PFSK-1 (cell line): ENCODE measurements at regions not wholly inside any gene's neighbourhood (a gene's known extent, or its start where the extent isn't known, plus 50 kb on each side); places are given as distances from the start of the nearest gene placed in this dataset.

Experiments
- FOXP2 ChIP-seq: optimal IDR thresholded peaks from 2 replicates; pipeline ENCODE3; 2011; ENCODE audit warnings: borderline replicate concordance, control low read depth, inconsistent platforms; ENCODE audit not compliant: insufficient read depth; ENCODE audit errors: extremely low read length, extremely low read depth
- POLR2AphosphoS5 ChIP-seq: IDR thresholded peaks from 2 replicates; pipeline ENCODE4 v1.6.1; 2012; ENCODE audit warnings: low read depth, mild to moderate bottlenecking, control low read depth, low read length, moderate library complexity
- SIN3A ChIP-seq: IDR thresholded peaks from 2 replicates; pipeline ENCODE4 v1.6.1; 2012; ENCODE audit warnings: mild to moderate bottlenecking, low read length, moderate library complexity, borderline replicate concordance; ENCODE audit not compliant: insufficient read depth
- TAF1 ChIP-seq: IDR thresholded peaks from 2 replicates; pipeline ENCODE4 v1.6.1; 2012; ENCODE audit warnings: low read length, control low read depth, borderline replicate concordance; ENCODE audit not compliant: insufficient read depth
- TF ChIP-seq, protein P1 (sequence below), 2 experiments: IDR thresholded peaks; 2 replicates each; pipeline versions ENCODE4 v1.6.1 to v1.8.0; 2011 to 2012; ENCODE audit warnings: low read depth in 2 of 2, low read length in 2 of 2, control low read depth in 1 of 2, inconsistent platforms in 1 of 2, mild to moderate bottlenecking in 1 of 2, moderate library complexity in 1 of 2; ENCODE audit not compliant: insufficient read depth in 1 of 2

GRCh38 chr9:86751956-86752355 is 195.3 kb downstream of the GAS1 start:
- TF ChIP-seq POLR2AphosphoS5 (no peak), FOXP2 (no peak), TAF1 (no peak), SIN3A (no peak)
- TF ChIP-seq, protein P1, sequence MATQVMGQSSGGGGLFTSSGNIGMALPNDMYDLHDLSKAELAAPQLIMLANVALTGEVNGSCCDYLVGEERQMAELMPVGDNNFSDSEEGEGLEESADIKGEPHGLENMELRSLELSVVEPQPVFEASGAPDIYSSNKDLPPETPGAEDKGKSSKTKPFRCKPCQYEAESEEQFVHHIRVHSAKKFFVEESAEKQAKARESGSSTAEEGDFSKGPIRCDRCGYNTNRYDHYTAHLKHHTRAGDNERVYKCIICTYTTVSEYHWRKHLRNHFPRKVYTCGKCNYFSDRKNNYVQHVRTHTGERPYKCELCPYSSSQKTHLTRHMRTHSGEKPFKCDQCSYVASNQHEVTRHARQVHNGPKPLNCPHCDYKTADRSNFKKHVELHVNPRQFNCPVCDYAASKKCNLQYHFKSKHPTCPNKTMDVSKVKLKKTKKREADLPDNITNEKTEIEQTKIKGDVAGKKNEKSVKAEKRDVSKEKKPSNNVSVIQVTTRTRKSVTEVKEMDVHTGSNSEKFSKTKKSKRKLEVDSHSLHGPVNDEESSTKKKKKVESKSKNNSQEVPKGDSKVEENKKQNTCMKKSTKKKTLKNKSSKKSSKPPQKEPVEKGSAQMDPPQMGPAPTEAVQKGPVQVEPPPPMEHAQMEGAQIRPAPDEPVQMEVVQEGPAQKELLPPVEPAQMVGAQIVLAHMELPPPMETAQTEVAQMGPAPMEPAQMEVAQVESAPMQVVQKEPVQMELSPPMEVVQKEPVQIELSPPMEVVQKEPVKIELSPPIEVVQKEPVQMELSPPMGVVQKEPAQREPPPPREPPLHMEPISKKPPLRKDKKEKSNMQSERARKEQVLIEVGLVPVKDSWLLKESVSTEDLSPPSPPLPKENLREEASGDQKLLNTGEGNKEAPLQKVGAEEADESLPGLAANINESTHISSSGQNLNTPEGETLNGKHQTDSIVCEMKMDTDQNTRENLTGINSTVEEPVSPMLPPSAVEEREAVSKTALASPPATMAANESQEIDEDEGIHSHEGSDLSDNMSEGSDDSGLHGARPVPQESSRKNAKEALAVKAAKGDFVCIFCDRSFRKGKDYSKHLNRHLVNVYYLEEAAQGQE (IDR thresholded peaks at IDR 0.05; ENCODE audit: insufficient read depth in 1 of 2, low read depth in 2 of 2, low read length in 2 of 2) = no peak

DNA sequence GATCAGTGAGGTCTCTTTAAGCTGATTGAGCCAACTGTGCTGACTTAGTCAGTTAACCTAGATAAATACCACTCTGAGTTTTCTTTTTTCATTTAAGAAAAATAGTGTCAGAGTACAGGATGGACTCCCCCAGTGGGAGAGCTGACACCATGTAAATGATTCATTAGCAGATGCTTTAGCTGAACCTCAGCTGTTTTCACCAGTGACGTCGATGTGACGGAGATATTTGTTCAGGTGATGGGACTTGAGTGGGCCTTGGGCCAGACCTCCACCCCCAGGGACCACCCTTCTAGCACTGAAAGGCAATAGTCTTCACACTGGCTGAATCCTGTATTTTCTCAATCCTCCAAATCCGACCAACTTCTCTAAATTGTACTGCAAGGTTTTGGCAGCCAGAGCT is 196.1 kb downstream of the GAS1 start:
- TF ChIP-seq POLR2AphosphoS5 (no peak), FOXP2 (no peak), TAF1 (no peak)

- TF ChIP-seq, protein P1 (IDR thresholded peaks at IDR 0.05; ENCODE audit: insufficient read depth in 1 of 2, low read depth in 2 of 2, low read length in 2 of 2) = no peak
- TF ChIP-seq SIN3A = no peak
- TF ChIP-seq FOXP2 = no peak
- no peak for TF ChIP-seq POLR2AphosphoS5
- TF ChIP-seq TAF1 = no peak
Measured at GRCh38 chr9:86749894-86750255, 197.4 kb downstream of the GAS1 start.

- TF ChIP-seq SIN3A = no peak
- no peak for TF ChIP-seq POLR2AphosphoS5
- no peak for TF ChIP-seq FOXP2
- no peak for TF ChIP-seq TAF1
- TF ChIP-seq, protein P1 (IDR thresholded peaks at IDR 0.05; ENCODE audit: insufficient read depth in 1 of 2, low read depth in 2 of 2, low read length in 2 of 2) = no peak
Measured at GRCh38 chr9:86749161-86749893, 198.0 kb downstream of the GAS1 start.

- TF ChIP-seq TAF1 = no peak
- no peak for TF ChIP-seq FOXP2
- TF ChIP-seq SIN3A = no peak
- TF ChIP-seq POLR2AphosphoS5 = no peak
- TF ChIP-seq, protein P1 (IDR thresholded peaks at IDR 0.05; ENCODE audit: insufficient read depth in 1 of 2, low read depth in 2 of 2, low read length in 2 of 2) = no peak
Measured at GRCh38 chr9:86747711-86748110, 199.6 kb downstream of the GAS1 start.
